ENCODE measurements at regions not wholly inside any gene's neighbourhood (a gene's known extent, or its start where the extent isn't known, plus 50 kb on each side); places are given as distances from the start of the nearest gene placed in this dataset.
"Not testable (repeated sequence)": the region's sequence is repeated elsewhere in the genome, so short reads cannot be mapped to it uniquely, and the experiment has no call there.

DNA sequence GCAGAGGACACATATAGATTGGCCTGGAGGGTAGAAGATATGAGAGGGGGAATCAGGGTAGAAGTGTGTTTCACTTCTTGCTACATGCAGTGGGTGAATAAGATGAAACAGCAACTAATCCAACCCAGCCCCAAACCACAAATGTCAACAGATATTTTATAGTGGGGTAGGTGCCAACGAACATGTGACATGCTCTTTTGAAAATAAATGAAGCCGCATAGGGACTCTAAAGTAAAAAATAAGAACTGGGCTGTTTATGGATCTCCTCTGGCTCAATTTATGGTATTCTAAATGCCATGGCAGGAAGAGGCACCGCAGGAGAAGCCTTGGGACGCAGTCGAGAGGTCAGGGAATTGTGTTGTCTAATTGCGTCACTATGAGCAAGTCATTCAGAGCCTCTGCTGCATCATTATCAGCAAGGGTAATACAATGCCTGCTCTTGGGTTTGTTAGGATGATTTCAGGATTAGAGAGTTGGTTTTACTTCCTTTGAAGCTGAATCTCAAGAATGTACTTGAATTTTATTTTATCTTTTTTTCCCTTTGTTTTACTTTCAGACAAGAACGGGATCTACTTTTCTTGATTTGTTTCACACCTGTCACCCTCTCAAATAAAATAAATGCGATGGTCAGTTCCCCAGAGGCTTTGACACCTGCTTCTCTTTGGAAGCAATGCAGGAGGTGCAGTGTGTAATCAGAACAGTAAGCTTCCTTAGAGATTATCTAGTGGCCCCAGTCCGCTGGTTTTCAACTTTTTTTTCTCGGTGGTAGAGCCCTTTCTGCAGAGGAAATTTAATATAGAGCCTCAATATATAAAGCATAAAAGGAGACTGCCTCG lies 375.6 kb upstream of the CLINT1 start:
- no peak for DNase-seq

DNA sequence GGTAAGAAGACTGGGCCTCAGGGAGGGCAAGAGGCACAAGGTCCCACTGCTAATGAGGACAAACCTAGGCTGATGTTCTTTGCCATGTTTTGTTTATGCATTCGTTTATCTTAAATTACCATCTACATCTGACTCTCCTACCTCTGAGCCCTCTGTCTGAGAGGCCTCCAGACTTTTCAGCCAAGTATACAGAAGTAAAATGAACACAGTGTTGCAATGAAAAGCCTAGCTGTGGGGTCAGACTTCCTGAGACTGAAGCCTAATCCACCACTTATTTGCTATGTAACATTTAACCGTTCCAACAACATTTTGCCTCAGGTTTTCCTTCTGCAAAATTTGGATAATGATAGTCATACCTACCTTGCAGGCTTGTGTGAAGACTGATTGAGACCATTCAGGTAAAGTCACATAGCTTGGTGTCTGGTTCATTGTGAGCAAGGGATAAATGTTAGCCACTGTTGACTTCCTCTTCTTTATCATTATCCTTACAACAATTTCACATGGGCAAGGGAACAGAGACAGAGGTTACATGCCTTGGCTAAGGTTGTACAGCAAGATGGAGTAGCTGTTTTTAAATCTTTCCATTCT lies 374.9 kb upstream of the CLINT1 start:
- DNase-seq: no peak

DNA sequence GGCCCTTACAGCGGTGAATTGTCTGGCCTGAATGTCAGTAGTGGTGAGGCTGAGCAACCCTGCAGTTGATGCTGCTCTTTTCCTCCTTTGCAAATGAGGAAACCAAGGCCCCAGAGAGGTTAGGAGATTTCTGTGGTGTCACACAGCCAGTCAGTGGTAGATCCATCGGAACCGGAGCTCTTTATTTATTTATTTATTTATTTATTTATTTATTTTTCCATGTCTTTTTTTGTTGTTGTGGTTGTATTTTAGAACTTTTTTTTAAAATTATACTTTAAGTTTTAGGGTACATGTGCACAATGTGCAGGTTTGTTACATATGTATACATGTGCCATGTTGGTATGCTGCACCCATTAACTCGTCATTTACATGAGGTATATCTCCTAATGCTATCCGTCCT lies 368.4 kb upstream of the CLINT1 start:
- DNase-seq: not testable (repeated sequence)

DNA sequence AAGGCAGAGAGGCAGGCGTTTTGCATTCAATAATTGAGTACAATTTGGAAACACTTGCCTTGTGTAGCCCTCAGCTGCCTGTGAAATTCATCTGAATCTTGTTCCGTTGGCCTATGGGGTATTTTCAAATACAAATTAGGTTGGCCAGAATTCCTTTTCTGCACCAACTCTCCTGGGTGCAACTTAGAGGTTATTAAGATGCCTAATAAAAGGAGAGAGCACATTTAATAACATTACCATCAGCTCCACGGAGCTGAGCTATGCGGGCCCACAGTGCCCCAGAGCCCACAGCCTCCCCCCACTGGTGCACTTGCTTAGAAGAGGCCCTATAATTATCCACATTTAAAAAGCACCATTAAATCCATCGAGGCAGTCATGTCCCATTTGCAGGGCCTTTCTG lies 367.6 kb upstream of the CLINT1 start:
- no peak for DNase-seq

DNA sequence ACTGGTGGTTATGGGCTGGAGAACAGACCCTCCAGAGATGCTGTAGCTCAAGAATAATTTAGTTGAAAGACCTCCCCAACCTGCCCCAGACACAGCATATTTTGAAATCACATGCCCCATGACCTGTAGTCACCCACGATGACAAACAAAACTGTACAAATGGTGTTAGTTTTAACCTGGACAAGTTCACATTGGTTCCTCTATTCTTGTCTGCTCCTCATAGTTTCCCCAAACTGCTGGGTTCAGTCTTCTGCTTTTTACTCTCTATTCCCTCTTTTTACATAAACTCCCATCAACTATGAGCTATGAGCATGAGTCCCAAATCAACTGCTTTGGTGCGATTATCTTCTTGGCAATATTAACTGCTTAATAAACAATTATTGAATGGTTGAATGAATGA lies 365.3 kb upstream of the CLINT1 start:
- no peak for DNase-seq

DNA sequence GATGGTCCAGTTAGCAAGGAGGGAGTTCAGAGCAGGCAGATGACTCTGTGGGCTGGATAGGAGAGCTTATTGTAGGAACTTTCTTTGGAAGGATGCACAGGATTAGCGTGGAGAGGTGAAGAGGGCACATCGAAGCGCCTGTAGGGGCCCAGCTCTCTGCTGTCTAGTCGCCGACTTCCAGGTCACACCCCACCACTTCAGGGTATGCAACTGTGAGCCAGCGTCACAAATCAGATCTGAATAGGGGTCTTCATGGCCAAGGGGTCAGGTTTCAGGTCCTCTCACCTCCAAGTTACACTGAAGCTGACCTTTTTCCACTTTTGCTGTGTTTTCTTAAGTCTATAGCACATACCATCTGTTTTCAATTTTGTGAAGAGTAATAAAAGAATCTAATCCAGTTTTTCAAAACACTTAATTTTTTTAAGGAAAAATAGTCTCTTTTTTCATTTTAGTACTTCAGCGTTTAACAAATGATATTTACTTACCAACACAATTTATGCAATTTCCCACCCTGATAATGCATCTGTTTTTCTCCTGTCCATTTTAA lies 364.2 kb upstream of the CLINT1 start:
- DNase-seq: no peak

DNA sequence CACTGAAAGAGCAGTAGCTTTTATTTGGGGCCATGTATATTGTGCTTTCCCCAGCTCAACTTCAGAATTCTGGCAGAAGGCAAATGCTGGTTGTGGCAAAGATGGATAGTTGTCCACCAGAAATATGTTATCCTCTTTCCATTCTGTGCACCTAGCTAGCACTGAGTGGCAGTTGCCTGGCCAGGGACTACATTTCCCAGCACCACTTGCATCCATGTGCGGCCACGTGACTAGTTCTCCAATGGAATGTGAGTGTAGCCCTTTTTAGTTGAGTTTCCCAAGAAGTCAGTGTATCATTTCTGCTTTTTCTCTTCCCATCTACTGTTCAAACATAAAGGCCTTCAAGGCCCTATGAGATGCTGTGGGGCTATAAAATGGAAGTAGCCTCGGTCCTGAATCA lies 354.0 kb upstream of the CLINT1 start:
- no peak for DNase-seq

DNA sequence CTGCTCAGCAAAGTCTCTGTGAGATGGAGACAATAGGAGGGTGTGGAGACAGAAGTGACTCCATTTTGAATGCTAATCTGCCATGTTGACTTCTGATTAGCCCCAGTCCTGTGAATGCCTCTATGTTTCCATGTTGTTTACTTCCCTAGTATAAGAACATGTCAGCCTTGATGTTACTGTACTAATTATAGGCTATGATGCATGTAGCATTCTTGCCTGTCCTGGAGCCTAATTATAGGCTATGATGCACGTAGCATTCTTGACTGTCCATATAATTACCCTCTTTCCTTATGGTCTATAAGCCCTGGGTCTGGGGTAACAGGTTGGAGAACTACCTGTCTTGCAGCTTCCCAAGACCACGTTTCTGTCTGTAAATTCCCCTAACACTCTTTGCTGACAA lies 353.3 kb upstream of the CLINT1 start:
- no peak for DNase-seq

DNA sequence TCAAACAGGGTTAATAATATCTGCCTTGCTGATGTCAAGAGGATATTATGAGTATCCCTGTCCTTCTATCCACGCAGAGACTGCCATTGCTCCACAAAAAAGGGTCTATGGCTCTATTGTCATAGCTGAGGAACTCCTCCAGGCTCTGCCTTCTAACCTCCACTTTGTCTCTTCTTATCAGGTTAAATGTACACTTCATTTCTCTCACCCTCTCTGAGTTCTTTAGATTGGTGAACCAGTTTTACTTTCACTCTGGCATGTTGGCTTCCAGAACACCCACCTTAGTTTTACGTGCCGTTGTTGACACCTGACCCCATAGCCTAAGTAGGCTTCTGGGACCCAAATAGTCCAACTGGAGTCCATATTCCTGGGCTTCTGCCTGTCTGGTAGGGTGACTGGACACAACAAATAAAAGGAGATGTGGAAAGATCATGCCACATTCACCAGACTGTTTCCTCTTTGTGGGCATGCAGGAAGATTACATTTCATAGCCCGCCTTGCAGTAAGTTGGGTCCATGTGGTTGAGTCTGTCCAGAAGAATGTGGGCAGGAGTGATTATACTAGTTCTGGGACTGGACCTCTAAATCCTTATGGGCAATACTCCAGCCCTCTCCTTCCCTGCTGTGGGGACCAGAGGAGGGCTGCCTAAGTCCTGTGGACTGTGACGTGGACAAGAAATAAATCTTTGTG lies 350.4 kb upstream of the CLINT1 start:
- no peak for DNase-seq

DNA sequence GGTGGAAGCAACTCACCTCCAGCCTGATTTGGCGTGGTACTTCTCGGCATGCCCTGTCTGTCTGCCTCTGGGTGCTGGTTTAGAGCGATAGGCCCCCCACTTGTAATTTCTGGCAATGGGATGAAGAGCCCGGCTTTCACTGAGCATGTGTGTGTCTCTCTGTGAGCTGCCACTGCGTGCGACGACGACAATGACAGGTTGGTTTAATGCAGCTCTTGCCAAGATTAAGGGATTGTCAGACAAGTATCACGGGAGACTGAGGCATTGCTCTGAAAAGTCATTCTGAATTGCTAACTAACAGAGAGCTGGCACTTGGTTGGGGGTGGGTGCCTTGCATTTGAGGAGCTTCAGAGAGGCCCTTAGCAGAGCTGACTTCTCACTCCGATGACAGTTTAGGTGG lies 348.8 kb upstream of the CLINT1 start:
- DNase-seq: no peak

DNA sequence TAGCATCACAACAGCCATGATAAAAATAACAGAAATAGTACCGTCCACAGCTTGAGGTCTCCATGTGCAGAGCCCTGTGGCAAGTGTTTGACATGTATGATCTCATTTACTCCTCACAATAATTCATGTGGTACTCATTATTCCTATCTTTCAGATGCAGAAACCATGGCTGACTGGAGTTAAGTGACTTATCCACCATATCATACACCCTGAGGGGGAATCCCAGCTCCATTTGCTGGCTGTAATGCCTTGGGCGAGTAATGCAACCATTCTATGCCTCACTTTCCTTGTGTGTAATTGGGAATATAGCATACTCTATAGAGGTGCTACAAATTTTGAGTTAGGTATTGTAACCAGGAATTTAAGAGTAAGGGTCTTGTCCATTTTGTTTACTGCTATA lies 347.0 kb upstream of the CLINT1 start:
- DNase-seq: no peak

DNA sequence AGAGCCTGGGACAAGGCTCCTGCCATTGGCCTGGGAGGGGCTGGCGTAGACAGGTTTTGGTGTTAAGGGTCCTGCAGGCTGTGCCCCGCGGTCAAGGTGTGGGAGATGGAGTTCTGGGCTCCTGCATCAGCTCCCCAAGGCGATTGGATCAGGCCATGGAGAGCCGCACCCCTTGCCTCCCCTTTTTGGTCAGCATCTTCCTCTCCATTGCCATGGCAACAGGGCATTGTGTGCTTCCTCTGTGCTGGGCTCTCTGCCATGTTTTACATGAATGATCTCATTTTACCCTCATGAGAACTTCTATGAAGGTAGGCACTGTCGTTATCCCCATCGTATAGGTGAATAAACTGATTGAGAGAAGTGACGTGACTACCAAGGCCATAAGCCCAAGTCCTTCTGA lies 344.3 kb upstream of the CLINT1 start:
- no peak for DNase-seq

DNA sequence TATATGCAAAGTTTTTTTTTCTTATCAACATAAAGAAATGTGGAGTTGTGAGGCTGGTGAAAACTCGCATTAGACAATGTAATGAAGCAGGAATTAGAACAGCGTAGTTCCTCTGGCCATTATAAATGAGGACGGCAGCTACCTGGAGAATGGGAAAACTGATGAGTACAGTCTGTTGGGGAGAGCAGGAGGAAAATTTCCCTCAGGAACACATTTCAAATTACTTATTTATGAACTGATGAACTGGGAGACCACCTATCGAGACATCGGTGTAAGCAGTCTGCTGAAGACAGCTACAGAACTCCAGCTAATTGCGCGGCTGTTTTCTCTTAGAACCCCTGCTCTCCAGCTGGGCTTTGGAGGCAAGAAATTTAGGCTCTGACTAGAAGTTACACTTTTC lies 343.9 kb upstream of the CLINT1 start:
- no peak for DNase-seq

DNA sequence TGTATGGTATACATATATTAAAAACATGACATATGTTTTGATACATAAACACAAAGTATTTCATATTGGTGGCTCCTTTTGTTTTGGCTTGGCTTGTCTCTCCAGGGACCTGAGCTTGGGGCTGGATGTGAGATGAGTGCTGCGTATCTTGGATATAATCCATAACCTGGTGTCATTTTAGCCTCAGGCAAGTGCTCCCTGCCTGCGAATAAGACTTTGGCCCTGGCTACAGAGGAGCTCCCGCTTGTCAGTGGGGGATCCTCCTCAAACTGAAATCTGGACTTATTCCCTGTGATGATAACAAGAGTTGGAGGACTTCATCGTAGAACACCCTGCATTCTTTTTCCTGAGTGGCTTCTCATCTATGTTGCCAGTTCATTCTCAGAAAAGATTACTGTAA lies 341.7 kb upstream of the CLINT1 start:
- no peak for DNase-seq

DNA sequence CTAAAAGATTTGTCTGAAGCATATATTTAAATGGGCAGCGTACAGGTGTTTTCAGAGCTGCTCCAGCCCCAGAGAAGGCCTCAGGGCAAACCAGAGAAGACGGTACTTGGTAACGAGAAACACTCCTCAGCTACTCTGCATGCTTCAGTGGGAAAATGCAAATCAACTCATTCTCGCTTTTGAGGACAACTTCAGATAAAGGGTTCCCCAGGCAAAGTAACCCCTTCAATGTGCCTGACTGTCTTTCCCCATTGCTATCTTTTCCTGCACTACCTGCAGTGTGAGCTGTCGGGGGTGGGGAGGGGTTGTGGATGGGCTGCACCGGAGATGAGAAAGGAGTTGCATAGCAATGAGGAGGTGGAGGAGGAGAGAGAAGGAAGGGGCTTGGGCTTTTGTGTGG lies 339.7 kb upstream of the CLINT1 start:
- no peak for DNase-seq

DNA sequence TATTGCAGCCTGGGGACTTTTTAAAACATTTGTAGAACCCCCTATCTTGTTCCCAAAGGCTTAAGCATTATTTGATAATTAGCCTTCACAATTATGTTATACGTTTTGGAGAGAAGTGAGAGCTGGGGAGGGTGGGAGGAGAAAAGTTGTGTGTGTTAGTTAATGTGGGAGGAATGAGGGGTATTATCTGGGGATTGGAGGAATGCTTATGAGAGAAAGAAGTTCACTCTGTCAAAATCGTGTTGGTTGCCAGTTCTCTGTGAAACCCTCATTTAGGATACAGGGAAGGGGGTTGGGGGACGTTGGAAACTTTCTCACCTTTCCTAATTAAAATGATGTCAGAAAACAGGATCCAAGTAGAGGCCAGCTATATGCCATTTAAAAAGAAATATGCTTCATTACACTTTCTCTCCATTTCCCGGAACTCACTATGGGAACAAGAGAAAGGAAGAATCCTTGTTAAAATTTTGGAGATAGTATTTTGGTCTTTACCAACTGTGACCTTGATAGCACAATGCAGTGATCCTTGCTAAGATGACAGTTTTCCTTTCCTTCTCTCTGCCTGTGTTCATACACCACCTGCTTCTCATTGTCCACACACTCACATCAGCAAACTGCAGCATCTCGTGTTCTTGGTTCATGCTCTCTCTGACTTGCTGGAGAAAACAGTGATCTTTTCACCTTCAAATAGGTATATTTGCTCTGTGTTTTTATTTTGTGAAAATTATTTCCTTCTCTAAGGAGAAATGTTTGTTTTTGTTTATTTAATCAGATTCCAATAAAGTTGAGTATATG lies 336.7 kb upstream of the CLINT1 start:
- no peak for DNase-seq

DNA sequence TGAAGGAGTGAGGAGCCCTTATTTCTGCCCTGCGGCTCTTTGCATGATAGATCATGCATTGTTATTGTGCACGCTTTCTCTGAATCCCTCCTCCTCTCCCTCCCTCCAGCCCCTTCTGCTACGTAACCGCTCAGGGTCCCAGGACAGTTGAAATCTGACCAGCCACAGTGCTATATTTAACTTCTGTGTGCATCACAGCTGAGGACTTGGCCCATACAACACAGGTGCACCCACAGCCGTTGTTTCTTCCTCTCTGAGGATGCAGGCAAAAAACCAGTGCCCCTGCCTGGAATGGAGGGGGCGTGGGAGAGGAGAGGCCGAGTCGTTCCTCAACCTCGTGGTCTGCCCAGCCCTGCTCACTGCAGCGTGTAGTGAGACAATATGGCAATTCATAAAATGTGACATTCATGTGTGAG lies 335.6 kb upstream of the CLINT1 start:
- DNase-seq: no peak

DNA sequence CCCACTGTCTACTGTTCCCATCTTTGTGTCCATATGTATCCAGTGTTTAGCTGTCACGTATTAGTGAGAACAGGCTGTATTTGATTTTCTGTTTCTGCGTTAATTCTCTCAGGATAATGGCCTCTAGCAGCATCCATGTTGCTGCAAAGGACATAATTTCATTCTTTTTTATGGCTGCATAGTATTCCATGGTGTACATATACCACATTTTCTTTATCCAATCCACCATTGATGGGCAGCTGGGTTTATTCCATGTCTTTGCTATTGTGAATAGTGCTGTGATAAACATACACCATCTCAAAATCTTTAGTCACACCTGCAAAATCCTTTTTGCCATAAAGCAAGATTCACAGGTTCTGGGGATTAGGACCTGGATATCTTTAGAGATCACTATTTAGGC lies 334.4 kb upstream of the CLINT1 start:
- DNase-seq: not testable (repeated sequence)

DNA sequence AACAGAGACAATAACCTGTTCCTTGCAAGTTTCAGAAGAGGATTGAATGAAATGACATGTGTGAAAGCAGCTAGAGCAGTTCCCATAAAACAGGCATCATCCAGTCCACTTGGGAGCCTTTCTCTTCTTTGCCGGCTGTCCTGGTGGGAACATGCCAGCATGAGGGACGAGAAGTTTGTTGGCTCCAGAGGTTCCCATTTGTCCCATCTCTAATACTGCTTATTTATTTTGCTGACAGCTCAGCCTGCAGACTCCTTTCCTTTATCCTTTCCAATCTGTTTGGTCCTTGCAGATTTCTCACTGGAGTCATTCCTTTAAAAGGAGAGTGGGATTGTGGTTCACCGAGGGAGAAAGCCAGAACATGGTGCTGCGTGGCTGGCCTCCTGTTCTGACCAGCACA lies 321.5 kb upstream of the CLINT1 start:
- DNase-seq: no peak

DNA sequence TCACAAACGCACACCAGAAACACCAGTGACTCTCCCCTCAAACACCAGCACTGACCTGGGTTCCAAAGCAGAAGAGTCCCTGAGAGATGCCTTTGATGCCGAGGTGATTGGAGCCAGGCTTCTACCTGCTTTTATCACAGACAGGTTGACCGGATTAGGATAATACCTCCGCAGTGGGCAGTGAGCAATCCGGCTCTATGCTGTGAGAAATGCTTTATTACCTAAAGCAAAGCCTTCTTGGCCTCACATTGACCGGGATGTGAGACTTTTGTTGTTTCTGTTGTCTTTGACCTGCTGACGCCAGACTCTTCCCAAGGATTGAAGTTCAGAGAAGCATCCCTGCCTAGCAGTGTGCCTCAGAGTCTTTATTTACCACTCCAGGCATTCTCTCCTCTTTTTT lies 320.3 kb upstream of the CLINT1 start:
- no peak for DNase-seq

DNA sequence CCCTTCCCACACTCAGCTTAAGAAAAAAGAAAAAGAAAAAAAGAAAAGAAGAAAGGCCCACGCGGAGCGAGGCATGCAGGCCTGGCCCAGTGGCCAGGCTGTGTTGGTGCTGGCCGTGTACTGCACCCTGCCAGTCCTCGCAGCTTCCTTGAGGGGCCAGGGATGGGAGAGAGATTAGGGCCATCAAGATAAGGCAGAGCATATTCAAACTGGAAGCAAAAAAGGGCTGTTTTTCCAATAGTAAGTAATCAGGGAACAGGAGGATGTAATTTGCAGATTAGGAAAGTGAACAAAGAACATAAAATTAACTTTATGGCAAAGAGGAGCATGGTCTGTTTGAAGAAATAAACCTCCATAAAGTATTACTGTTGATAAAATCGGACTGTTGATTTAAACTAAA lies 319.6 kb upstream of the CLINT1 start:
- no peak for DNase-seq

DNA sequence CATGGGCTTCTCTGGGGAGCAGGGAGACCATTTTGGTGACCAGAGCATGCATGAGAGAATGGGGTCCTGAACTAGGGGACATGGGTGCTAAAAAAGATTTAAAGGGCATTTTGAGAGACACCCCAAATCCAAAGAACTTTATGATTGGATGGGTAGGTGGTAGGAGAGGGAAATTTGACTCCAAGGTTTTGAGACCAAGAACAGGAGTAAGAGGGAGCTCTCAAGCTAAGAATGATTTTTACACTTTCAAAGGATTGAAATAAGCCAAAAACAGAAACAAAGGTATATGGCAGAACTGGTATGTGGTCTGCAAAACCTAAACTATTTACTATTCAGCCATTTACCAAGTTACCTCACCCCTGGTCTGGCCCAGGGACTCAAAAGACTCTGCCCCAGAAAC lies 318.2 kb upstream of the CLINT1 start:
- no peak for DNase-seq

DNA sequence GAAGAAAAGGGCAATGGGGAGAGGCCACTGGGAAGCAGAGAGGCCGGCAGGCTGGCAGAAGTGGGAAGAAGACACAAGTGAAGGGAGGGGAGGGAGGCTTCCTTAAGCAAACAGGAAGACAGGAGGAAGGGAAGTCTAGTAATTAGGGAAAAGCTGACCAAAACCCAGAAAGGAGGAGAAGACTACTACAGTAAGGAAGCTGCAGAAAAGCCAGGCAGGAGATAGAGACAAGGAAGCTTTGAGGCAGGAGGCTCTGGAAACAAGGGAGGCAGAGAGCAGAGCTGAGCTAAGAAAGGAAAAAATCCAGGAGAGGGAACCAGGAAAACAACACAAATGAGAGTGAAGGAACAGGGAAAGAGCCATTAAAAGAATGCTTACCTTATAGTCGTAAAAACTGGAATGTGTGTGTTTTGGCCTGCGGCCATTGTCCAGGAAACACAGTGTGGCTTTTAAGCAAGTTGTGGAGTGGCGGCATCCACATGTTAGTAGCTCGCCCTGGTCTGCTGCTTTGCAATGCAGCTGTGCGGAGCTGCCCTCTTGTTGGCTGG lies 317.1 kb upstream of the CLINT1 start:
- no peak for DNase-seq
